Panc1 (cell line): ENCODE measurements at regions not wholly inside any gene's neighbourhood (a gene's known extent, or its start where the extent isn't known, plus 50 kb on each side); places are given as distances from the start of the nearest gene placed in this dataset.

Experiments used
- ATAC-seq: fragments of 200-7000 bp; cut with Tn5 transposase; 2 replicates; pipeline ENCODE4 v1.9.1; 2020; ENCODE audit warnings: mild to moderate bottlenecking, moderate library complexity
- BruUV-seq: library from RNA; stranded (reverse); fragments of 400-500 nt; replicated peaks from 2 replicates; lab custom pipeline; 2021; lab: Mats Ljungman, UMichigan
- CTCF ChIA-PET: fragments of 300-600 bp; sonication (Branson Sonifier 250); formaldehyde crosslinking; loops from one replicate; lab custom pipeline; 2022; ENCODE audit warnings: antibody characterized with exemption; lab: Charles Lee
- POLR2A ChIA-PET: fragments of 300-600 bp; sonication (Branson Sonifier 250); formaldehyde crosslinking; loops from one replicate; lab custom pipeline; 2022; ENCODE audit warnings: antibody characterized with exemption; lab: Charles Lee
- DNase-seq: peaks from one replicate; pipeline ENCODE4 v3.0.0-alpha.2; 2010; ENCODE audit warnings: low read depth, low spot score
- H3K27ac ChIP-seq: 2 replicates; pipeline ENCODE4 v1.5.1; 2011; ENCODE audit warnings: mild to moderate bottlenecking, low read length, inconsistent platforms
- H3K27me3 ChIP-seq: fragments of 200-500 bp; sonication (Bioruptor generic); 2 replicates; pipeline ENCODE4 v1.6.0; 2014; ENCODE audit warnings: low read length, inconsistent platforms; ENCODE audit not compliant: control insufficient read depth, insufficient read depth
- H3K36me3 ChIP-seq: fragments of 200-500 bp; sonication (Bioruptor generic); 2 replicates; pipeline ENCODE4 v1.5.1; 2014; ENCODE audit warnings: inconsistent platforms, mild to moderate bottlenecking, low read length, moderate library complexity; ENCODE audit not compliant: control insufficient read depth, insufficient read depth
- H3K4me1 ChIP-seq: 2 replicates; pipeline ENCODE4 v1.5.1; 2011; ENCODE audit warnings: inconsistent platforms, mild to moderate bottlenecking, low read length, moderate library complexity; ENCODE audit not compliant: control insufficient read depth, insufficient read depth
- H3K4me3 ChIP-seq, 2 experiments: 2 replicates each; pipeline ENCODE4 v1.5.1; 2011 to 2012; ENCODE audit warnings: low read depth in 2 of 2, low read length in 2 of 2, mild to moderate bottlenecking in 2 of 2, inconsistent platforms in 1 of 2, moderate library complexity in 1 of 2
- H3K9me3 ChIP-seq: fragments of 200-500 bp; sonication (Bioruptor generic); 2 replicates; pipeline ENCODE4 v1.5.1; 2014; ENCODE audit warnings: low read depth, mild to moderate bottlenecking, inconsistent platforms, low read length, moderate library complexity; ENCODE audit not compliant: control insufficient read depth, insufficient read depth
- CTCF ChIP-seq: fragments of 450-650 bp; IDR thresholded peaks from 2 replicates; pipeline ENCODE4 v1.5.1; 2017; ENCODE audit warnings: mild to moderate bottlenecking
- POLR2AphosphoS5 ChIP-seq: IDR thresholded peaks from 2 replicates; pipeline ENCODE4 v1.6.1; 2012; ENCODE audit warnings: mild to moderate bottlenecking, low read depth, low read length, moderate library complexity
- REST ChIP-seq, 2 experiments: IDR thresholded peaks; 2 replicates each; pipeline ENCODE4 v1.6.1; 2011 to 2012; ENCODE audit warnings: low read depth in 2 of 2, control low read depth in 1 of 2, low read length in 1 of 2, mild to moderate bottlenecking in 1 of 2, moderate library complexity in 1 of 2; ENCODE audit not compliant: insufficient read depth in 1 of 2
- SIN3A ChIP-seq: IDR thresholded peaks from 2 replicates; pipeline ENCODE4 v1.6.1; 2012; ENCODE audit warnings: low read depth, mild to moderate bottlenecking, low read length, moderate library complexity, borderline replicate concordance; ENCODE audit not compliant: insufficient read depth
- TCF7L2 ChIP-seq: IDR thresholded peaks from 2 replicates; pipeline ENCODE4 v1.6.1; 2011; ENCODE audit warnings: mild to moderate bottlenecking, low read depth, low read length, inconsistent platforms
- in situ Hi-C: cut with HindIII; loops from 2 replicates; pipeline ENCODE4 v1.10.0; 2016; ENCODE audit warnings: low sequenced_read_pairs, low pct_unique_long_range_greater_than_20kb
- intact Hi-C: fragments of 100-400 bp; cut with micrococcal nuclease; formaldehyde crosslinking; loops from one replicate; pipeline ENCODE4 v1.10.0; 2022; ENCODE audit not compliant: unreplicated experiment

- ChIA-PET POLR2A (no interaction called here), CTCF (no interaction called here)
- TF ChIP-seq SIN3A (no peak), REST (IDR thresholded peaks at IDR 0.05; ENCODE audit: insufficient read depth in 1 of 2, low read depth in 2 of 2, low read length in 1 of 2) (no peak), CTCF (no peak), POLR2AphosphoS5 (no peak), TCF7L2 (no peak)
- no peaks in the 10 kb centered on the region; the same call in 1 of the 2 replicates for H3K4me1 ChIP-seq
- no peaks in the 10 kb centered on the region for H3K9me3 ChIP-seq
- peaks cover 33% of the 10 kb centered on the region for H3K27me3 ChIP-seq
- DNase-seq (no peak), ATAC-seq (no peak)
- no TSS peak for BruUV-seq
- in situ Hi-C loops, result no loop called here
- intact Hi-C loops, result no loop called here
- H3K4me3 ChIP-seq, result no peak overlapping the region
- H3K27ac ChIP-seq, result no peak overlapping the region
- H3K36me3 ChIP-seq, result no peaks in the 10 kb centered on the region
These were observed 419.0 kb upstream of the MKI67 start for GRCh38 chr10:128545216-128545615.

- no peak for DNase-seq
- no peaks in the 10 kb centered on the region for H3K9me3 ChIP-seq
- BruUV-seq, result no TSS peak
- no peak for TF ChIP-seq POLR2AphosphoS5
- TF ChIP-seq TCF7L2, result no peak
- TF ChIP-seq CTCF, result no peak
- TF ChIP-seq SIN3A, result no peak
- no peak for TF ChIP-seq REST (IDR thresholded peaks at IDR 0.05; ENCODE audit: insufficient read depth in 1 of 2, low read depth in 2 of 2, low read length in 1 of 2)
- in situ Hi-C loops (no loop called here), intact Hi-C loops (no loop called here)
- H3K36me3 ChIP-seq, result no peaks in the 10 kb centered on the region
- ATAC-seq, result no peak
- no peak overlapping the region for H3K4me3 ChIP-seq
- POLR2A ChIA-PET, result no interaction called here
- H3K4me1 ChIP-seq, result no peaks in the 10 kb centered on the region
- H3K27me3 ChIP-seq, result peaks cover 30% of the 10 kb centered on the region
- CTCF ChIA-PET, result no interaction called here
- H3K27ac ChIP-seq, result no peak overlapping the region
These were observed 420.5 kb upstream of the MKI67 start for GRCh38 chr10:128546651-128547165.
